ENCODE measurements at regions not wholly inside any gene's neighbourhood (a gene's known extent, or its start where the extent isn't known, plus 50 kb on each side); places are given as distances from the start of the nearest gene placed in this dataset.

- Histone ChIP-seq H3K27me3 (ENCODE audit: insufficient read depth, low read length) (no peaks in the 10 kb centered on the region), H3K9ac (ENCODE audit: low read length) (no peak overlapping the region), H3K27ac (ENCODE audit: low read depth, low read length, poor library complexity, severe bottlenecking) (no peak overlapping the region), H3K79me2 (ENCODE audit: insufficient read depth, low read length) (no peaks in the 10 kb centered on the region), H4K20me1 (ENCODE audit: insufficient read depth, low read length) (no peaks in the 10 kb centered on the region), H3K9me2 (ENCODE audit: low read depth, low read length) (no peaks in the 10 kb centered on the region), H3K4me1 (ENCODE audit: insufficient read depth, low read length, severe bottlenecking) (no peaks in the 10 kb centered on the region), H3K9me3 (ENCODE audit: low read length) (no peaks in the 10 kb centered on the region), H3K4me3 (ENCODE audit: low read depth, low read length, poor library complexity, severe bottlenecking) (no peak overlapping the region), H3F3A (ENCODE audit: insufficient read depth, low read length) (no peaks in the 10 kb centered on the region), H3K4me2 (ENCODE audit: low read length) (no peak overlapping the region), H2AFZ (ENCODE audit: low read length) (no peak overlapping the region), H3K36me3 (ENCODE audit: insufficient read depth, low read length) (no peaks in the 10 kb centered on the region)
- TF ChIP-seq EZH2 (IDR thresholded peaks at IDR 0.05; ENCODE audit: borderline replicate concordance, low read length) (no peak), CTCF (IDR thresholded peaks at IDR 0.05; ENCODE audit: low read length) (no peak)
Measured at GRCh38 chr17:54339731-54340130, 517.0 kb downstream of the KIF2B start.

GRCh38 chr17:54347495-54347894 is 524.8 kb downstream of the KIF2B start:
- Histone ChIP-seq H3K4me3 (ENCODE audit: low read depth, low read length, poor library complexity, severe bottlenecking) (no peak overlapping the region), H3K79me2 (ENCODE audit: insufficient read depth, low read length) (no peaks in the 10 kb centered on the region), H3F3A (ENCODE audit: insufficient read depth, low read length) (no peaks in the 10 kb centered on the region), H3K4me1 (ENCODE audit: insufficient read depth, low read length, severe bottlenecking) (no peaks in the 10 kb centered on the region), H3K36me3 (ENCODE audit: insufficient read depth, low read length) (no peaks in the 10 kb centered on the region), H4K20me1 (ENCODE audit: insufficient read depth, low read length) (no peaks in the 10 kb centered on the region), H3K9me2 (ENCODE audit: low read depth, low read length) (no peaks in the 10 kb centered on the region), H3K4me2 (ENCODE audit: low read length) (no peak overlapping the region), H3K9me3 (ENCODE audit: low read length) (no peaks in the 10 kb centered on the region), H3K9ac (ENCODE audit: low read length) (no peak overlapping the region), H2AFZ (ENCODE audit: low read length) (no peak overlapping the region), H3K27ac (ENCODE audit: low read depth, low read length, poor library complexity, severe bottlenecking) (no peak overlapping the region), H3K27me3 (ENCODE audit: insufficient read depth, low read length) (no peaks in the 10 kb centered on the region)
- no peak for TF ChIP-seq CTCF (IDR thresholded peaks at IDR 0.05; ENCODE audit: low read length)
- no peak for TF ChIP-seq EZH2 (IDR thresholded peaks at IDR 0.05; ENCODE audit: borderline replicate concordance, low read length)

GRCh38 chr17:54348234-54348633 is 525.5 kb downstream of the KIF2B start:
- Histone ChIP-seq H3K9me3 (ENCODE audit: low read length) (no peaks in the 10 kb centered on the region), H3K4me2 (ENCODE audit: low read length) (no peak overlapping the region)

More at GRCh38 chr17:54348234-54348633, 525.5 kb downstream of the KIF2B start:
- no peaks in the 10 kb centered on the region for H3K4me1 ChIP-seq (ENCODE audit: insufficient read depth, low read length, severe bottlenecking)
- no peaks in the 10 kb centered on the region for H4K20me1 ChIP-seq (ENCODE audit: insufficient read depth, low read length)
- H3K9ac ChIP-seq (ENCODE audit: low read length): no peak overlapping the region
- H2AFZ ChIP-seq (ENCODE audit: low read length): no peak overlapping the region
- no peak overlapping the region for H3K27ac ChIP-seq (ENCODE audit: low read depth, low read length, poor library complexity, severe bottlenecking)
- H3K9me2 ChIP-seq (ENCODE audit: low read depth, low read length): no peaks in the 10 kb centered on the region
- H3K36me3 ChIP-seq (ENCODE audit: insufficient read depth, low read length): no peaks in the 10 kb centered on the region
- H3K4me3 ChIP-seq (ENCODE audit: low read depth, low read length, poor library complexity, severe bottlenecking): no peak overlapping the region
- H3K79me2 ChIP-seq (ENCODE audit: insufficient read depth, low read length): no peaks in the 10 kb centered on the region
- H3K27me3 ChIP-seq (ENCODE audit: insufficient read depth, low read length): no peaks in the 10 kb centered on the region
- no peaks in the 10 kb centered on the region for H3F3A ChIP-seq (ENCODE audit: insufficient read depth, low read length)
- TF ChIP-seq CTCF (IDR thresholded peaks at IDR 0.05; ENCODE audit: low read length) (no peak), EZH2 (IDR thresholded peaks at IDR 0.05; ENCODE audit: borderline replicate concordance, low read length) (no peak)

Measured in OCI-LY1 (cell line).